ENCODE measurements at regions not wholly inside any gene's neighbourhood (a gene's known extent, or its start where the extent isn't known, plus 50 kb on each side); places are given as distances from the start of the nearest gene placed in this dataset.
"Not testable (repeated sequence)": the region's sequence is repeated elsewhere in the genome, so short reads cannot be mapped to it uniquely, and the experiment has no call there.

GRCh38 chr14:23744368-23744767 is 108.2 kb downstream of the DHRS2 start:
- not testable (repeated sequence) for TF ChIP-seq CTCF (IDR thresholded peaks at IDR 0.05); ZFX (IDR thresholded peaks at IDR 0.05; ENCODE audit: borderline replicate concordance)

Data from 22Rv1 (cell line).